MM.1S (cell line): ENCODE measurements at regions not wholly inside any gene's neighbourhood (a gene's known extent, or its start where the extent isn't known, plus 50 kb on each side); places are given as distances from the start of the nearest gene placed in this dataset.

Experiments used
- DNase-seq: peaks from one replicate; pipeline ENCODE4 v3.0.0-alpha.2; 2015
- H2AFZ ChIP-seq: fragments of 300-600 bp; sonication (generic); 2 replicates; pipeline ENCODE4 v1.6.0; 2016; ENCODE audit warnings: antibody characterized with exemption, low read length
- H3F3A ChIP-seq: fragments of 300-600 bp; sonication (generic); 2 replicates; pipeline ENCODE4 v1.6.1; 2016; ENCODE audit warnings: mild to moderate bottlenecking, antibody characterized with exemption, low read length, moderate library complexity, mixed read lengths; ENCODE audit not compliant: insufficient read depth
- H3K27ac ChIP-seq: fragments of 300-600 bp; sonication (generic); 2 replicates; pipeline ENCODE4 v1.5.1; 2016; ENCODE audit warnings: mild to moderate bottlenecking, low read length
- H3K27me3 ChIP-seq: fragments of 300-600 bp; sonication (generic); replicated peaks from 2 replicates; pipeline ENCODE4 v1.6.0; 2016; ENCODE audit warnings: low read length; ENCODE audit not compliant: insufficient read depth
- H3K36me3 ChIP-seq: fragments of 300-600 bp; sonication (generic); replicated peaks from 2 replicates; pipeline ENCODE4 v1.6.1; 2016; ENCODE audit warnings: mild to moderate bottlenecking, low read length, mixed read lengths; ENCODE audit not compliant: insufficient read depth
- H3K4me1 ChIP-seq: fragments of 300-600 bp; sonication (generic); 2 replicates; pipeline ENCODE4 v1.6.1; 2016; ENCODE audit warnings: low read length, mixed read lengths
- H3K4me2 ChIP-seq: fragments of 300-600 bp; sonication (generic); 2 replicates; pipeline ENCODE4 v1.6.0; 2016; ENCODE audit warnings: low read depth, low read length
- H3K4me3 ChIP-seq: fragments of 300-600 bp; sonication (generic); 2 replicates; pipeline ENCODE4 v1.5.1; 2016; ENCODE audit warnings: low read length, mixed read lengths
- H3K79me2 ChIP-seq: fragments of 300-600 bp; sonication (generic); 2 replicates; pipeline ENCODE4 v1.6.1; 2016; ENCODE audit warnings: mixed run types, low read length, mixed read lengths
- H3K9ac ChIP-seq: fragments of 300-600 bp; sonication (generic); 2 replicates; pipeline ENCODE4 v1.6.1; 2016; ENCODE audit warnings: low read length, mixed read lengths
- H3K9me2 ChIP-seq: fragments of 300-600 bp; sonication (generic); replicated peaks from 2 replicates; pipeline ENCODE4 v1.6.1; 2016; ENCODE audit warnings: mild to moderate bottlenecking, low read length, mixed read lengths; ENCODE audit not compliant: insufficient read depth
- H3K9me3 ChIP-seq: fragments of 300-600 bp; sonication (generic); replicated peaks from 2 replicates; pipeline ENCODE4 v1.6.1; 2016; ENCODE audit warnings: mild to moderate bottlenecking, low read length, mixed read lengths; ENCODE audit not compliant: insufficient read depth
- H4K20me1 ChIP-seq: fragments of 300-600 bp; sonication (generic); 2 replicates; pipeline ENCODE4 v1.6.1; 2016; ENCODE audit warnings: mild to moderate bottlenecking, low read length, moderate library complexity, mixed read lengths; ENCODE audit not compliant: insufficient read depth
- EZH2 ChIP-seq: fragments of 300-600 bp; sonication (generic); optimal IDR thresholded peaks from 2 replicates; pipeline ENCODE3; 2017; ENCODE audit warnings: low read depth, mild to moderate bottlenecking, antibody characterized with exemption, low read length, mixed read lengths
- EZH2phosphoT487 ChIP-seq: fragments of 300-600 bp; sonication (generic); IDR thresholded peaks from 2 replicates; pipeline ENCODE4 v1.6.1; 2018; ENCODE audit warnings: antibody characterized with exemption, low read length
- TF ChIP-seq, protein P1 (sequence below): fragments of 300-600 bp; sonication (generic); IDR thresholded peaks from 2 replicates; pipeline ENCODE4 v1.5.1; 2016; ENCODE audit warnings: antibody characterized with exemption, low read length, mixed read lengths

DNA sequence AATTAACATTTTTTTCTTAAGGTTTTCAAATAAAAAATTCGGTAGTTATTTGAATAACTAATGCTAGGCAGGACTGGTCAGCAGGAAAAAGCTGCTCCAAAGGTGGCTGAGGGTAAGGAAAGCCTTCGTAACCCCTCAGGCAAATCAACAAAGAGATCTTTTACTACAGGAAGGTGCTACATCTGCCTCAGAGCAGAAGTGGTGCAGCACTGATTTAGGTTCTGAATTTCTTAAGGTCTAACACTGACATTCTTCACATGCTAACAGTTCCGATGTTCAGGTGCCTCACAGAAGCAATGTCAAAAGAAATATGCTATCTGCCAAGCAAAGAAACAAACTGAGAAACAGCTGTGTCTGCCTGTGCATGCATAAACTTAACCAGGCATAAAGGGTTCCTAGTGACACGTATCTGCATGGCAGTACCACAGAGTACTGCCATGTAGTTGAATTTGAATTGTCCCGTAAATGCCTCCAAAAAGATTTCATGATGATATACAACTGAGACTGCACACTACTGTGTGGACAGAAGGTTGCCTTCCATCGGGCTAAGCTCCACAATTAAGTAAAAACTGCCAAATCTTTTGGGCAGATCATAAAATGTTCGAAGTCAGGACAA is 275.0 kb upstream of the NSMCE3 start:
- Histone ChIP-seq H3F3A (no peaks in the 10 kb centered on the region), H3K4me3 (no peak overlapping the region), H3K9ac (no peak overlapping the region), H3K9me2 (no peaks in the 10 kb centered on the region), H3K4me1 (no peaks in the 10 kb centered on the region), H3K79me2 (no peaks in the 10 kb centered on the region), H3K27ac (no peak overlapping the region), H2AFZ (no peak overlapping the region), H3K4me2 (no peak overlapping the region), H3K36me3 (no peaks in the 10 kb centered on the region), H4K20me1 (no peaks in the 10 kb centered on the region), H3K9me3 (no peaks in the 10 kb centered on the region), H3K27me3 (no peaks in the 10 kb centered on the region)
- DNase-seq, result no peak
- TF ChIP-seq, protein P1, sequence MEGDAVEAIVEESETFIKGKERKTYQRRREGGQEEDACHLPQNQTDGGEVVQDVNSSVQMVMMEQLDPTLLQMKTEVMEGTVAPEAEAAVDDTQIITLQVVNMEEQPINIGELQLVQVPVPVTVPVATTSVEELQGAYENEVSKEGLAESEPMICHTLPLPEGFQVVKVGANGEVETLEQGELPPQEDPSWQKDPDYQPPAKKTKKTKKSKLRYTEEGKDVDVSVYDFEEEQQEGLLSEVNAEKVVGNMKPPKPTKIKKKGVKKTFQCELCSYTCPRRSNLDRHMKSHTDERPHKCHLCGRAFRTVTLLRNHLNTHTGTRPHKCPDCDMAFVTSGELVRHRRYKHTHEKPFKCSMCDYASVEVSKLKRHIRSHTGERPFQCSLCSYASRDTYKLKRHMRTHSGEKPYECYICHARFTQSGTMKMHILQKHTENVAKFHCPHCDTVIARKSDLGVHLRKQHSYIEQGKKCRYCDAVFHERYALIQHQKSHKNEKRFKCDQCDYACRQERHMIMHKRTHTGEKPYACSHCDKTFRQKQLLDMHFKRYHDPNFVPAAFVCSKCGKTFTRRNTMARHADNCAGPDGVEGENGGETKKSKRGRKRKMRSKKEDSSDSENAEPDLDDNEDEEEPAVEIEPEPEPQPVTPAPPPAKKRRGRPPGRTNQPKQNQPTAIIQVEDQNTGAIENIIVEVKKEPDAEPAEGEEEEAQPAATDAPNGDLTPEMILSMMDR, result no peak
- TF ChIP-seq EZH2 (no peak), EZH2phosphoT487 (no peak)

GRCh38 chr15:29542994-29543393 is 273.4 kb upstream of the NSMCE3 start:
- Histone ChIP-seq H3K36me3 (no peaks in the 10 kb centered on the region), H3K9me2 (no peaks in the 10 kb centered on the region), H3F3A (no peaks in the 10 kb centered on the region)

DNA sequence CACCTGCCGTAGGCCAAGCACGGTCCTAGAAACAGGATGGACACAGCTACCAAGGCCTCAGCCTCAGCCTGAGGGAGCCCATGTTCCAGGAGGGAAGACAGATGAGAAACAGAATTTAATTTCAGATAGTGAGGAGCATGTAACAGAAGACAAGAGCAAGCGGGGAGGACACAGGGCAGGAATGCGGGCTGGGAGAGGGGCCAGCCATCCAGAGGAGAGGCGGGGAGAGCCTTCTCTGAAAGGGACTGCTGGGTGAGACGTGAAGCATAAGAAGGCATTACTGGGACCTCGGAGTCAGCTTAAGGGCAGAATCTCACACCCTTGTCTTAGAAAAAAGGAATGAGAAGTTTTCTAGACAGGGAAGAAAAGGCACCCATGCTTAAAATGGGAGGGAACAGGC is 271.7 kb upstream of the NSMCE3 start:
- Histone ChIP-seq H3F3A (no peaks in the 10 kb centered on the region), H3K4me2 (no peak overlapping the region), H3K27ac (no peak overlapping the region), H3K9ac (no peak overlapping the region), H3K36me3 (no peaks in the 10 kb centered on the region), H3K27me3 (no peaks in the 10 kb centered on the region), H3K9me2 (no peaks in the 10 kb centered on the region), H3K4me1 (no peaks in the 10 kb centered on the region), H3K4me3 (no peak overlapping the region), H3K79me2 (no peaks in the 10 kb centered on the region), H2AFZ (no peak overlapping the region), H4K20me1 (no peaks in the 10 kb centered on the region), H3K9me3 (no peaks in the 10 kb centered on the region)
- no peak for DNase-seq
- no peak for TF ChIP-seq EZH2phosphoT487
- TF ChIP-seq EZH2, result no peak
- TF ChIP-seq, protein P1, result no peak

More at GRCh38 chr15:29542994-29543393, 273.4 kb upstream of the NSMCE3 start:
- Histone ChIP-seq H4K20me1 (no peaks in the 10 kb centered on the region), H2AFZ (no peak overlapping the region), H3K9me3 (no peaks in the 10 kb centered on the region), H3K4me2 (no peak overlapping the region), H3K9ac (no peak overlapping the region), H3K27me3 (no peaks in the 10 kb centered on the region), H3K4me3 (no peak overlapping the region), H3K4me1 (no peaks in the 10 kb centered on the region), H3K27ac (no peak overlapping the region), H3K79me2 (no peaks in the 10 kb centered on the region)
- no peak for DNase-seq
- TF ChIP-seq, protein P1, result no peak
- TF ChIP-seq EZH2phosphoT487, result no peak
- TF ChIP-seq EZH2, result no peak
